Prostate gland (tissue), 2 donors: ENCODE measurements at regions not wholly inside any gene's neighbourhood (a gene's known extent, or its start where the extent isn't known, plus 50 kb on each side); places are given as distances from the start of the nearest gene placed in this dataset.
"Not testable (repeated sequence)": the region's sequence is repeated elsewhere in the genome, so short reads cannot be mapped to it uniquely, and the experiment has no call there.

Experiments
- DNase-seq: peaks from one replicate; pipeline ENCODE4 v3.0.0-alpha.2; 2019; ENCODE audit warnings: low spot score
- H3K27ac ChIP-seq, 2 donors: fragments of 200-600 bp; sonication (generic); 2 replicates each; pipeline ENCODE4 v1.5.1; 2017 to 2019
- H3K27me3 ChIP-seq: fragments of 200-600 bp; sonication (generic); replicated peaks from 2 replicates; pipeline ENCODE4 v1.5.1; 2019; ENCODE audit not compliant: insufficient read depth
- H3K36me3 ChIP-seq, 2 donors: fragments of 200-600 bp; sonication (generic); 1 replicate in 1 of 2; 2 replicates in 1 of 2; pipeline versions ENCODE4 v1.5.1 to v1.8.1; 2017 to 2019
- H3K4me1 ChIP-seq: fragments of 200-600 bp; sonication (generic); replicated peaks from 2 replicates; pipeline ENCODE4 v1.5.1; 2019
- H3K4me3 ChIP-seq, 2 donors: fragments of 200-600 bp; sonication (generic); 2 replicates each; pipeline ENCODE4 v1.5.1; 2017 to 2019
- H3K9me3 ChIP-seq: fragments of 200-600 bp; sonication (generic); 2 replicates; pipeline ENCODE4 v1.5.1; 2017
- CTCF ChIP-seq, 4 experiments: fragments of 200-600 bp in 2 of 4; fragments of 450-650 bp in 2 of 4; sonication (generic) in 2 of 4; IDR thresholded peaks; 1 replicate in 3 of 4; 2 replicates in 1 of 4; pipeline ENCODE4 v1.5.1; 2016 to 2019; ENCODE audit warnings: antibody characterized with exemption in 4 of 4, mild to moderate bottlenecking in 2 of 4, moderate library complexity in 2 of 4
- POLR2A ChIP-seq: fragments of 450-650 bp; IDR thresholded peaks from one replicate; pipeline ENCODE4 v1.6.1; 2016; ENCODE audit warnings: antibody characterized with exemption, mild to moderate bottlenecking
- POLR2AphosphoS5 ChIP-seq: sonication (generic); formaldehyde crosslinking; IDR thresholded peaks from one replicate; pipeline ENCODE4 v1.6.1; 2017; ENCODE audit warnings: antibody characterized with exemption
- WGBS: methylation state at CpG from one replicate; pipeline ENCODE4 v1.1.5; 2018; 5-methylcytosine and 5-hydroxymethylcytosine counted together
- intact Hi-C: fragments of 100-400 bp; cut with DNase I; formaldehyde crosslinking; loops from one replicate; pipeline ENCODE4 v1.14.2; 2022

GRCh38 chr5:19270153-19270552 is 717.8 kb downstream of the CDH18 start:
- no peaks in the 10 kb centered on the region for H3K9me3 ChIP-seq
- no peak overlapping the region for H3K4me3 ChIP-seq
- 69% methylated on average over 4 of the region's 4 CpGs for WGBS
- H3K27ac ChIP-seq, result no peak overlapping the region
- no peaks in the 10 kb centered on the region for H3K4me1 ChIP-seq
- no peak for DNase-seq
- intact Hi-C loops, result no loop called here
- TF ChIP-seq POLR2A, result no peak
- no peak for TF ChIP-seq CTCF (IDR thresholded peaks at IDR 0.05)
- no peak for TF ChIP-seq POLR2AphosphoS5
- H3K36me3 ChIP-seq, result no peaks in the 10 kb centered on the region
- no peaks in the 10 kb centered on the region for H3K27me3 ChIP-seq

DNA sequence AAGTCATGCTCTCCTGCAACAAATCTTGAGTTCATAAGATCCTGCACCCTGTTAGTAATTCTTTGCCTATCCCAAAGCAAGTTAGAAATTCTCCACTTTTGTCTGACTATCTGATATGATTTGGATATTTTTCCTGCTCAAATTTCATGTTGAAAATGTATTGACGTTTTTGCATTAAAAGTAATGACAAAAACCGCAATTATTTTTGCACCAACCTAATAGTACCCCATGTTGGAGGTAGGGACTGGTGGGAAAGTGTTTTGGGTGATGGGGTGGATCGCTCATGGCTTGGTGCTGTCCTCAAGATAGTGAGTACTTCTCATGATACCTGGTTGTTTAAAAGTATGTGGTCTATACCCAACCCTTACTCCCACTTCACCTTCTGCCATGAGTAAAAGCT is 713.4 kb downstream of the CDH18 start:
- Histone ChIP-seq H3K9me3 (no peaks in the 10 kb centered on the region), H3K36me3 (no peaks in the 10 kb centered on the region), H3K4me1 (no peaks in the 10 kb centered on the region), H3K27ac (no peak overlapping the region), H3K27me3 (no peaks in the 10 kb centered on the region), H3K4me3 (no peak overlapping the region)
- TF ChIP-seq POLR2AphosphoS5 (no peak), CTCF (IDR thresholded peaks at IDR 0.05) (no peak), POLR2A (no peak)
- no peak for DNase-seq
- intact Hi-C loops, result no loop called here
- WGBS, result 81% methylated on average over 3 of the region's 3 CpGs

GRCh38 chr5:19285286-19285685 is 702.7 kb downstream of the CDH18 start:
- TF ChIP-seq POLR2AphosphoS5, result no peak
- no peak for TF ChIP-seq POLR2A
- TF ChIP-seq CTCF (IDR thresholded peaks at IDR 0.05), result no peak
- H3K27ac ChIP-seq, result no peak overlapping the region
- intact Hi-C loops, result no loop called here

GRCh38 chr5:19287548-19288277 is 700.3 kb downstream of the CDH18 start:
- H3K4me1 ChIP-seq, intact Hi-C loops, DNase-seq, H3K27me3 ChIP-seq, H3K27ac ChIP-seq, H3K36me3 ChIP-seq, H3K4me3 ChIP-seq, H3K9me3 ChIP-seq: not testable (repeated sequence)
- WGBS, result 97% methylated on average over 36 of the region's 54 CpGs

More at GRCh38 chr5:19285286-19285685, 702.7 kb downstream of the CDH18 start:
- Histone ChIP-seq H3K4me3 (no peak overlapping the region), H3K36me3 (no peaks in the 10 kb centered on the region), H3K27me3 (no peaks in the 10 kb centered on the region), H3K4me1 (no peaks in the 10 kb centered on the region), H3K9me3 (no peaks in the 10 kb centered on the region)
- WGBS, result 81% methylated on average over 3 of the region's 3 CpGs
- no peak for DNase-seq

- H3K4me1 ChIP-seq, H3K4me3 ChIP-seq, H3K27ac ChIP-seq, H3K36me3 ChIP-seq, DNase-seq, intact Hi-C loops, H3K27me3 ChIP-seq, H3K9me3 ChIP-seq: not testable (repeated sequence)
- WGBS, result 93% methylated on average over 8 of the region's 8 CpGs
Measured at GRCh38 chr5:19288311-19288710, 699.7 kb downstream of the CDH18 start.

GRCh38 chr5:19297934-19298333 is 690.1 kb downstream of the CDH18 start:
- no peak for TF ChIP-seq CTCF (IDR thresholded peaks at IDR 0.05)
- no peak for TF ChIP-seq POLR2A
- no peak for TF ChIP-seq POLR2AphosphoS5
- H3K9me3 ChIP-seq, result no peaks in the 10 kb centered on the region
- H3K36me3 ChIP-seq, result no peaks in the 10 kb centered on the region
- no peak overlapping the region for H3K27ac ChIP-seq
- intact Hi-C loops, result no loop called here
- no peaks in the 10 kb centered on the region for H3K27me3 ChIP-seq
- no peaks in the 10 kb centered on the region for H3K4me1 ChIP-seq
- WGBS, result 61% methylated on average over 2 of the region's 2 CpGs
- no peak for DNase-seq
- no peak overlapping the region for H3K4me3 ChIP-seq
